Stimulated activated CD4-positive, alpha-beta T cell treated with anti-CD3 and anti-CD28 coated beads, Interleukin-2, amount 100 ng/mL, for 4 hours (primary cell): ENCODE measurements at regions not wholly inside any gene's neighbourhood (a gene's known extent, or its start where the extent isn't known, plus 50 kb on each side); places are given as distances from the start of the nearest gene placed in this dataset.

Source experiments
- DNase-seq: peaks from one replicate; pipeline ENCODE4 v3.0.0-alpha.2; 2020; ENCODE audit warnings: low read depth

DNA sequence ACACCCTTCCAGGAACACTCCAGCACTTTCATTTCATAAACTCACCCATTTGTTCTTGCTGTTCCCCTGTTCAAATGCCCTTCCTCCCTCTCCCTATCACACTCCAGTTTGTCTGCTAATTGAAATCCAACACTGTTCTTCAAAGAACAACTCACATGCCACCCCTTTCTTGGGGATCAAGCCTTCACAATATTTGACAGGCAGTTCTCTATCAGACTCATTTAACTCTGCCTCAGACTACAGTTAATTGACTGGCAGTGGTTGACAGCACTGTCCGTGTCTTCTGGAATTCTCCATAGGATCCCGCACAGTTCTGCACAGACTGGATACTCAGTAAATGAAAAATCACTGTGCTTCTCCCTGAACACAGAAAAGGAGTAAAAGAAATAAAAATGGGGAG is 87.8 kb downstream of the PMP22 start:
- DNase-seq, result no peak

DNA sequence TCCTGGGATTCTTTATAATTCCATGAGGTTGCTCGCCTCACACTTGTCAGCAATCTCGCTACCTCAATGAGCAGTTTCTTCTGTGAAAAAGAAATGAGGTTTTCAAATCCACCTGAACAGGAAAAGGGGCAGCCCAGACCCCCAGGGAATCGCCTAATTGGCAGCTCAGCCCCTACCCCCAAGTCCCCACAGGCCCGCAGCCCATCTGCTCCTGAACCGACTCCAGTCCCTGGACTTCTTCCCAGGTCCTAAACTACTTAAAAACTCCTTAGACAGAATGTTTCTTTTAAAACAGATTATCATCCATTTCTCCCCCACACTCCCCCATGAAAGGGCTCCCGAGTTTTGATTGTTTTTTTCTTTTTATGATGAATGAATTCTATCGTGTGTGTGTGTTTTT is 89.8 kb downstream of the PMP22 start:
- DNase-seq, result no peak

GRCh38 chr17:15171167-15172047 is 93.7 kb downstream of the PMP22 start:
- DNase-seq, result no peak

DNA sequence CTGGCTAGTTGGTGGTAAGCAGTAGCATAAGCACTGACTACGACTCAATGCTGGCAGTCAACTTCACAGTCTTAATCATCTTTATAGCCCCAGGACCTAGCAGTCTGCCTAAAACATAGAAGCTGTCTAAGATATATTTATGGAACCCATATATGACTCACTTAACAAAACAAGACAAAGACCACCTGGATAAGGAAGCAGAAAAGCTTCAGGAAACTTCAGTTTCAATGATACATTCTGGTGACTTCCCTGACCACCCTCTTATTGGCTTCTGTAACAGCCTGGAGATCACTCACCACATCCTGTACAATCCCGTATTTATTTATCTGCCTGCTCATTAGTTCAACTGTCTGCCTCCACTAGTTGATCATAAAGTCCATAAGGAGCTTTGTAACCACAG is 95.5 kb downstream of the PMP22 start:
- DNase-seq, result no peak

- DNase-seq, result no peak
Observed at GRCh38 chr17:15168379-15168778, 96.7 kb downstream of the PMP22 start.

- DNase-seq, result no peak
Observed at GRCh38 chr17:15161395-15161794, 103.7 kb downstream of the PMP22 start.

- DNase-seq, result no peak
Observed at GRCh38 chr17:15157051-15157450, 108.1 kb downstream of the PMP22 start.

GRCh38 chr17:15154618-15155017 is 110.5 kb downstream of the PMP22 start:
- DNase-seq, result no peak

- no peak for DNase-seq
Observed at GRCh38 chr17:15145621-15146020, 119.5 kb downstream of the PMP22 start.

DNA sequence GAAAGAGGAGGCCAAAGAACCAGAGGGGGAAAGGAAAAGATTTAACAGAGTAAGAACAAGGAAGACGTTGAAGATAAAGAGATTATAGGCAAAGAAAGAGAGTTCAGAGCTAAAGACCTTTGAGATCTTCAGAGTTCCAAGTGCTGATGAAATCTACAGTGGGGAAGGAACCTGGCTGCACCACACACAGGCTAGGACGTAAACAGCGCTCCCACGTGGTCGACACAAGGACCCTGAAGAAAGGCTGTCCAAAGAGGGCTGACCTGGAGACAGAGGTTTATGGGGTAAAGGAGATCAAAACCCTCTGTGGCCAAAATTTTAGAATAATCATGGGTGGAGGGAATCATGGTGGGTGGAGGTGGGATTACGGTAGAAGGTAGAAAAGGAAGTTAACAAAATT is 121.6 kb downstream of the PMP22 start:
- DNase-seq, result no peak

GRCh38 chr17:15134363-15134762 is 130.8 kb downstream of the PMP22 start:
- no peak for DNase-seq

GRCh38 chr17:15133826-15134225 is 131.3 kb downstream of the PMP22 start:
- no peak for DNase-seq

- DNase-seq, result no peak
Observed at GRCh38 chr17:15133143-15133542, 132.0 kb downstream of the PMP22 start.

DNA sequence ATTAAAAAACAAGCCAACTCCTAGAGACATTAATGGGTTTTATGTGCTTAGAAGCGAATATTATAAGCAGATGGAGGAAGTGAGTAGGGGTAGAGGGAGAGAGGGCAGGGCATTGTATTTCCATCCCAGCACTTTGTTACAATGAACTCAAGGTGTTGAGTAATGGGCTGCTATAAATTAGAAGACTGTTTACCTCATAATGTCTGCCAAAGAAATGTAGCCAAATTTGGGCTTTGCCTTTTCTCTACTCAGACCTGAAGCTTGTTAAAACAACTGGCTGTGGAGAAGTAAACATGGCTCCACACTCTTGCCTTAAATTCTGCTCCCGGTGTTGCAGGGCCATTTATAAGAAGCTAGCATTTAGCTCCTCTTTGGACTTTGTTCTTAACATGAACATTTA is 134.7 kb downstream of the PMP22 start:
- no peak for DNase-seq

- DNase-seq, result no peak
Observed at GRCh38 chr17:15129986-15130385, 135.1 kb downstream of the PMP22 start.

DNA sequence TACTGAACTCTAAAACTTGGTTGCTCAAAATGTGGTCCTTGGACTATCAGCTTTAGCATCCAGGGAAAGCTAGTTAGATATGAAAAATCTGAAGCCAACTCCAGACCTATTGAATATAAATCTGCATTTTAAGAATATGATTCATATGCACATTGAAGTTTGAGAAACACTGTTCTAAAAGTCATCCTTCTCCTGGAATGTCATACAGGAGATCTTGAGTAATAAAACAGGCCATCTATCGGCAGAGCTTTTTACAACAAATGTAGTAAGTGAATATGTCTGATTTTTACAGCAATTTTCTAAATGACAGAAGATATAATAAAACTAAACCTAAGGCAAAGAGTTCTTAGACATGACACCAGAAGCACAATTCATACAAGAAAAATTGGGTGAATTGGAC is 140.4 kb downstream of the PMP22 start:
- DNase-seq, result no peak

DNA sequence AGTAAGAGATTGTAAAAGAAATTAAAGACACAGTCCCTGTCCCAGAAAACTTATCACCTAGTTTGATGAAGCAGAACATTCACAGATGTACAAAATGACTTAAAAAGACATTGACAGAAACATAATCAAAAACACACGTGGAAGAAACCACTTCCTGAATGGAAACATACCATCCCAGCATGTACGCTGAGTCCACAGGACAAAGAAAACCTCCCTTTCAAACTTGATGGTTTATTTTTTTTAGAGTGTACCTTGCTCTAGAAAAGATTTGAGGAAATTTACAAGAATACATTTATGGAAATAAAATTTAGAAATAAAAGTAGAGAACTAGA is 140.9 kb downstream of the PMP22 start:
- no peak for DNase-seq

- DNase-seq, result no peak
Observed at GRCh38 chr17:15123593-15124263, 141.4 kb downstream of the PMP22 start.

DNA sequence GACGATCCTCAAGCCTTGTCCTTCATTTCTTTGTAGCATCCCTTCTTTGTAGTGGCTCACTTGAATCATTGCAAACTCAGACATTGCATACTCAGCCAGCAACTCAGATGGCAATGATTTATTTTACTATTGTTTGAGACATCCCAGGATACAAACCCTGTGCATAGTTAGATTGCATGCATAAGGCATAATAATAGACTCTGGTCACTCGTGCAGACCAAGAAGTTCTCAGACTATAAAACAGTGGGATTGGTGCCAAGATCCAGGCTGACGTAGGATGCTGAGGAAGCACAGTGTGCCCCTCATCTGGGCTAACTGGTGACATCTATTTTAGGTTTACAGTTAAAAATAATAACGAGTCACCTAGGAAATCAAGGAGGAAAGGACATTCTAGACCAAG is 142.3 kb downstream of the PMP22 start:
- DNase-seq, result no peak

- DNase-seq, result no peak
Observed at GRCh38 chr17:15121426-15121825, 143.7 kb downstream of the PMP22 start.

GRCh38 chr17:15119968-15120367 is 145.2 kb downstream of the PMP22 start:
- DNase-seq, result no peak

GRCh38 chr17:15117239-15117638 is 147.9 kb downstream of the PMP22 start:
- DNase-seq, result no peak

DNA sequence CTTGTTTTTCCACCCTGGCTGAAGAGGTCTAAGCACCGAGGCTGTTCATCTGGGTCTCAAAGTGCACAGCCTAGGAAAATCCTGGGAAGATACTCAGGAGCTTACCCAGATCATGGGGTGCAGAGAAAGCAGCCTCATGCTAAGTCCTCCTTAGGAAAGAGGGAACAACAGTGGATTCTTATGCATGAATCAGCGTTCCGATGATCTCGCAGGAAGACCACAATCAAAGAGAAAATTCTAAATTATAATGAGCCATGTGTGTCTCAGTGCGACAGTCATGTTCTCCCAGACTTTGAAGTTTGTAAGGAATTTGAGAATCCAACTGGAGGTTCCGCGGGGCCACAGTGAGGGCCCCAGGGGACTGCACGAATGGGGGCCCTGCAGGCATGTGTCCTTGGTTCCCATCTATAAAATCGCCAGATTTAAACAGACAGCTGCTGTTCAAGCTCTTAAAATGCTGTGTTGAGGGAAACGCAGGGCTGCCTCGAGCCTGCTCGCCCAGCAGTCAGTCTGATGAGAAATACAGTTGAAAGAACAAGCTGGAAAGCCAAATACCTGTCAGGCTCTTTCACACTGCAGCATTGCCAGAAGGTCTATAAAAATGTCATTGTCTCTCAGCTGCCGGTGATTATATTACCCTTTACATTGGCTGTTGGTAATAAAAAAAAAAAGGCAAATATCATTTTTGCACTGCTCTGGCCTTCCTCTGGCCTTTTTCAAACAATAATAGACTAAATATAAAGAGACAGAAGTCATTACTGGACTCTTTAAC is 152.1 kb downstream of the PMP22 start:
- DNase-seq, result no peak
